Lower lobe of right lung (tissue), 2 donors: ENCODE measurements at regions not wholly inside any gene's neighbourhood (a gene's known extent, or its start where the extent isn't known, plus 50 kb on each side); places are given as distances from the start of the nearest gene placed in this dataset.

Source experiments
- ATAC-seq, 2 donors: fragments of 200-7000 bp; cut with Tn5 transposase; one replicate each; pipeline ENCODE4 v1.9.1; 2020 to 2022; ENCODE audit warnings: mild to moderate bottlenecking in 2 of 2, moderate library complexity in 2 of 2
- DNase-seq: peaks from one replicate; pipeline ENCODE4 v3.0.0-alpha.2; 2020
- H3K27ac ChIP-seq: fragments of 200-600 bp; one replicate; pipeline ENCODE4 v1.8.0; 2022
- H3K27me3 ChIP-seq: fragments of 200-600 bp; one replicate; pipeline ENCODE4 v1.8.0; 2022; ENCODE audit warnings: low read depth
- H3K36me3 ChIP-seq: fragments of 200-600 bp; one replicate; pipeline ENCODE4 v1.8.0; 2022; ENCODE audit warnings: mild to moderate bottlenecking
- H3K4me1 ChIP-seq: fragments of 200-600 bp; one replicate; pipeline ENCODE4 v1.8.0; 2022
- H3K4me3 ChIP-seq: fragments of 200-600 bp; one replicate; pipeline ENCODE4 v1.8.0; 2022; ENCODE audit warnings: mild to moderate bottlenecking
- H3K9me3 ChIP-seq: fragments of 200-600 bp; one replicate; pipeline ENCODE4 v1.8.0; 2022
- intact Hi-C: fragments of 100-400 bp; cut with DNase I; formaldehyde crosslinking; loops from one replicate; pipeline ENCODE4 v1.11.0; 2022
- TF ChIP-seq, protein P1 (sequence below): fragments of 200-600 bp; IDR thresholded peaks from one replicate; pipeline ENCODE4 v1.8.0; 2022; ENCODE audit warnings: antibody characterized with exemption, mild to moderate bottlenecking
- donor health status: DM: no; HTN: yes; CAD: no; lungs with severe emphysema.

DNA sequence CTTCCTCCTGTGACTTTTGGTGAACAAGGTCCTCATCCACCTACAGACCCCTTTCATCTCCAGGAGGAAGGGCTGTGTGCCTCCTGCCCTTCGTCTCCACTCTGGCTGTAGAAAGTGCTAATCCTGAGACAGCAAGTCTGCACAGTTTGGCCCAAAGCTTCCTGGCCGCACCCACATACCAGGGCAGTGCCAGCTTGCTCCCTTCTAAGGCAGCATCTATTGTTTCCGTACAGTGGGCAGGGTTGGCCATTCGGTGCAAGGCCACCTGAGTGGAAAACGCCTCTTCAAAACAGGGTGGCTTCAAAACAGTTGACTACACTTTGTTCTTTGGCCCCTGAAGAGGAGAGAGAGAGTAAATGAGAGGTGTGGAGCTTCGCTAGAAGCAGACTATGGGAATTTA, 134.1 kb upstream of the KLF14 start:
- peaks cover 88% of the 10 kb centered on the region for H3K36me3 ChIP-seq
- peak; percentile 51 to 67 for ATAC-seq
- no peak overlapping the region for H3K27ac ChIP-seq
- H3K4me1 ChIP-seq, result no peaks in the 10 kb centered on the region
- no peak for DNase-seq
- no peak overlapping the region for H3K4me3 ChIP-seq
- TF ChIP-seq, protein P1, sequence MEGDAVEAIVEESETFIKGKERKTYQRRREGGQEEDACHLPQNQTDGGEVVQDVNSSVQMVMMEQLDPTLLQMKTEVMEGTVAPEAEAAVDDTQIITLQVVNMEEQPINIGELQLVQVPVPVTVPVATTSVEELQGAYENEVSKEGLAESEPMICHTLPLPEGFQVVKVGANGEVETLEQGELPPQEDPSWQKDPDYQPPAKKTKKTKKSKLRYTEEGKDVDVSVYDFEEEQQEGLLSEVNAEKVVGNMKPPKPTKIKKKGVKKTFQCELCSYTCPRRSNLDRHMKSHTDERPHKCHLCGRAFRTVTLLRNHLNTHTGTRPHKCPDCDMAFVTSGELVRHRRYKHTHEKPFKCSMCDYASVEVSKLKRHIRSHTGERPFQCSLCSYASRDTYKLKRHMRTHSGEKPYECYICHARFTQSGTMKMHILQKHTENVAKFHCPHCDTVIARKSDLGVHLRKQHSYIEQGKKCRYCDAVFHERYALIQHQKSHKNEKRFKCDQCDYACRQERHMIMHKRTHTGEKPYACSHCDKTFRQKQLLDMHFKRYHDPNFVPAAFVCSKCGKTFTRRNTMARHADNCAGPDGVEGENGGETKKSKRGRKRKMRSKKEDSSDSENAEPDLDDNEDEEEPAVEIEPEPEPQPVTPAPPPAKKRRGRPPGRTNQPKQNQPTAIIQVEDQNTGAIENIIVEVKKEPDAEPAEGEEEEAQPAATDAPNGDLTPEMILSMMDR, result no peak
- intact Hi-C loops, result no loop called here
- no peaks in the 10 kb centered on the region for H3K9me3 ChIP-seq
- no peaks in the 10 kb centered on the region for H3K27me3 ChIP-seq

DNA sequence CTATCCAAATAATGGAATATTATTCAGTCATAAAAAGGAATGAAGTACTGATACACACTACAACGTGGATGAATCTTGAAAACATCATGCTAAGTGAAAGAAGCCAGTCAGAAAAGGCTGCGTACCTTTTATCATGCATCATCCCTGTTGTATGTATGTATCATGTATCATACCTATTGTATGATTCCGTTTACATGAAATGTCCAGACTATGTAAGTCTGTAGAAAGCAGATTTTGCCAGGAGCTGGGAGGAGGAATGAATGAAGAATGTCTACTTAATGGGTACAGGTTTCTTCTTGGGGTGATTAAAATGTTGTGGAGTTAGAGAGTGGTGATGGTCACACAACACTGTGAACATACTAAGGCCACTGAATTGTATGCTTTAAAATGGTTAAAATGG, 135.9 kb upstream of the KLF14 start:
- no peak for DNase-seq
- intact Hi-C loops, result no loop called here

DNA sequence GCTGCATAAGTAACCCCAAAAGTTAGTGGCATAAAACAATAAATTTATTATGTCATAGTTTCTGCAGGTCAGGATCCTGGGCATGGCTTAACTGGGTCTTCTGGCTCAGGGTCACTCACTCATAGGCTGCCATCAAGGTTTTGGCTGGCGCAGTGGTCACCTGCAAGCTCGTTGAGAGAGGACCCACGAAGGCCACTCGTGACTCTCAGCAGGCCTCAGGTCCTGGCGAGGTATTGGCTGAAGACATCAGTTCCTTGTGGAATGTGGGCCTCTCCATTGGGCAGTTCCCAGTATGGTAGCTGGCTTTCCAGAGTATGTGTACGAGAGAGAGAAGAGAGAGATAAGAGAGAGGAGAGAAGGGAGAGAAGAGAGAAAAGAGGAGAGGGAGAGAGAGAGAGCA, 138.3 kb upstream of the KLF14 start:
- no peaks in the 10 kb centered on the region for H3K9me3 ChIP-seq
- no peak overlapping the region for H3K27ac ChIP-seq
- H3K27me3 ChIP-seq, result no peaks in the 10 kb centered on the region
- ATAC-seq (no peak), DNase-seq (no peak)
- H3K4me1 ChIP-seq, result peaks cover 18% of the 10 kb centered on the region
- TF ChIP-seq, protein P1, result no peak
- no peak overlapping the region for H3K4me3 ChIP-seq
- intact Hi-C loops, result no loop called here
- H3K36me3 ChIP-seq, result peaks cover 87% of the 10 kb centered on the region

More for the DNA sequence above, 135.9 kb upstream of the KLF14 start:
- Histone ChIP-seq H3K36me3 (peaks cover 93% of the 10 kb centered on the region), H3K27ac (no peak overlapping the region), H3K4me3 (no peak overlapping the region), H3K4me1 (peaks cover 5% of the 10 kb centered on the region), H3K9me3 (no peaks in the 10 kb centered on the region), H3K27me3 (no peaks in the 10 kb centered on the region)
- TF ChIP-seq, protein P1, result no peak
- ATAC-seq, result no peak

DNA sequence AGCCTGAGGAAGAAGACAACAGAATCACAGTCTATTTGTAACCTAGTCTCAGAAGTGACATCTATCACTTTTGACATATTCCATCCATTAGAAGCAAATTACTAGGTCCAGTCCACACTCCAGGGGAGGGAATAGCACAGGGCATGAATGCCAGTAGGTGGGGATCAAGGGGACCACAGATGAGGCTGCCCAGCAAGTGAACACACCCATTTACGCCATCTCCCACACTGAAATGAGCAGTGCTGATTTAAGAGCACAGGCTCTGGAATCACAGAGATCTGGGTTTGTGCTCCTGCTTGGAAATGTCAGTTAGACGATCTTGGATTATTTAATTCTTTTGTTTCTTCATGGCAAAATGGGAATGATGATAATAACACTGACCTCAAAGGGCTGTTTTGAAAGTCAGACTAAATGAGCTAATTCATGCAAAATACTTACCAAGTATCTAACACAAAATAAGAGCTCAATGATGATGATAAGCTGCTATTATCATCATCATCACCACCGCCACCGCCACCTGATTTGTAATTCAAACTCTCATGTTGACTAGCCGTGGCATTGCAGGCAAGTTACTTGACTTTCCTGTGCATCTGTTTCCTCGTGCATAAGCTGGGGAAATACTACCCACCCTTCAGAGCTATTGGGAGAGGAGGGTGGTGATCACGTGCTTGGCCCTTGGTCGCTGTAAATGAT, 138.9 kb upstream of the KLF14 start:
- Histone ChIP-seq H3K27me3 (no peaks in the 10 kb centered on the region), H3K36me3 (peaks cover 87% of the 10 kb centered on the region), H3K9me3 (no peaks in the 10 kb centered on the region), H3K27ac (no peak overlapping the region), H3K4me1 (peaks cover 18% of the 10 kb centered on the region), H3K4me3 (no peak overlapping the region)
- DNase-seq (no peak), ATAC-seq (no peak)
- intact Hi-C loops, result no loop called here
- TF ChIP-seq, protein P1, result no peak

DNA sequence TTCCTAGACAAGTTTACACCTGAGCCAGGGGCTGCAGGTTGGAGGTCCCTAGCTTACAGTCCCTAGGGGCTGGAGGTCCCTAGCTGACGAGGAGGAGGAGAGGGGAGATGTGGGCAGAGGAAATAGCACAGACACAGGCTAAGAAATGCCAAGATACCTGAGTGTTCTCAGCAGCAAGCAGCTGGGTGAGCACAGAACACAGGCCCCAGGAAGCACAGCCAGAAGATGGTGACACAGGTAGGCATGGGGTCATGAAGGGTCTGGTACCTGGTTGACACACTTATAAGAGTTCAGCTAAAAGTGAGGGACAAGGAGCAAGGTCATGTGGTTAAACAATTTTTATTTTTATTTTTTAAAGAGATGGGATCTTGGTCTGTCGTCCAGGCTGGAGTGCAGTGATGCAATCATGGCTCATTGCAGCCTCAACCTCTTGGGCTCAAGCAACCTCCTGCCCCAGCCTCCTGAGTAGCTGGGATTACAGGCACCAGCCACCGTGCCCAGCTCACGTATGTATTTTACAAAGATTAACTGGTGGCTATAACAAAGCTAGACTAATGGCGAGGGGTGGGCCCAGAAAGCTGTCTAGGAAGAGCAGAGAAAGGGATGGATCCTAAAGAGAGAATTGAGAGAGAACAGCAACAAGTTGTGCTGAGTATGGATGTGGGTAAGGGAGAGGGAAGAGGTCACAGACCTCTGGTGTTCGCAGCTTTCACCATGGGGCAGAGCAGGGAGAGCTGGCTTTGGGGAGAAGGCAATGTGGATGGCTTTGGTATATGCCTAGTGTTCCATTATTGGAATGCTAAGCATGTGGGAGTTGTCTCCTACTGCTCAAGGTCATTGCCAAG, 140.3 kb upstream of the KLF14 start:
- H3K36me3 ChIP-seq, result peaks cover 89% of the 10 kb centered on the region
- TF ChIP-seq, protein P1, result no peak
- no peaks in the 10 kb centered on the region for H3K9me3 ChIP-seq
- ATAC-seq, result no peak
- H3K27ac ChIP-seq, result no peak overlapping the region
- H3K4me1 ChIP-seq, result peaks cover 18% of the 10 kb centered on the region
- DNase-seq, result no peak
- H3K4me3 ChIP-seq, result no peak overlapping the region
- no peaks in the 10 kb centered on the region for H3K27me3 ChIP-seq
- intact Hi-C loops, result no loop called here
